ENCODE measurements at regions not wholly inside any gene's neighbourhood (a gene's known extent, or its start where the extent isn't known, plus 50 kb on each side); places are given as distances from the start of the nearest gene placed in this dataset.

- in situ Hi-C loops (cut with MboI; ENCODE audit: low pct_ligation_motif_present in 1 of 4, low pct_unique_long_range_greater_than_20kb in 1 of 4, low sequenced_read_pairs in 3 of 4) (no loop called here), intact Hi-C loops (cut with DNase I; ENCODE audit: low total_unique reads) (loop anchor here (10.0 kb wide), 1 partner anchor 449 kb away; no protein-coding TSS in a partner anchor)
- no peaks in the 10 kb centered on the region for H3K9me3 ChIP-seq
- DNase-seq = no peak
- H3K27me3 ChIP-seq = no peaks in the 10 kb centered on the region
- no peaks in the 10 kb centered on the region for H3K36me3 ChIP-seq
- 50 to 52% methylated on average over 2 to 4 of the region's 4 CpGs for WGBS, 2 donors (ENCODE audit: low coverage in 1 of 2)
- H3K4me3 ChIP-seq = no peak overlapping the region
- no peak overlapping the region for H3K27ac ChIP-seq
- TF ChIP-seq, protein P1, sequence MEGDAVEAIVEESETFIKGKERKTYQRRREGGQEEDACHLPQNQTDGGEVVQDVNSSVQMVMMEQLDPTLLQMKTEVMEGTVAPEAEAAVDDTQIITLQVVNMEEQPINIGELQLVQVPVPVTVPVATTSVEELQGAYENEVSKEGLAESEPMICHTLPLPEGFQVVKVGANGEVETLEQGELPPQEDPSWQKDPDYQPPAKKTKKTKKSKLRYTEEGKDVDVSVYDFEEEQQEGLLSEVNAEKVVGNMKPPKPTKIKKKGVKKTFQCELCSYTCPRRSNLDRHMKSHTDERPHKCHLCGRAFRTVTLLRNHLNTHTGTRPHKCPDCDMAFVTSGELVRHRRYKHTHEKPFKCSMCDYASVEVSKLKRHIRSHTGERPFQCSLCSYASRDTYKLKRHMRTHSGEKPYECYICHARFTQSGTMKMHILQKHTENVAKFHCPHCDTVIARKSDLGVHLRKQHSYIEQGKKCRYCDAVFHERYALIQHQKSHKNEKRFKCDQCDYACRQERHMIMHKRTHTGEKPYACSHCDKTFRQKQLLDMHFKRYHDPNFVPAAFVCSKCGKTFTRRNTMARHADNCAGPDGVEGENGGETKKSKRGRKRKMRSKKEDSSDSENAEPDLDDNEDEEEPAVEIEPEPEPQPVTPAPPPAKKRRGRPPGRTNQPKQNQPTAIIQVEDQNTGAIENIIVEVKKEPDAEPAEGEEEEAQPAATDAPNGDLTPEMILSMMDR (IDR thresholded peaks at IDR 0.05) = peak in 1 of 5 experiments; percentile 14
- TF ChIP-seq EP300 (IDR thresholded peaks at IDR 0.05; ENCODE audit: low read depth) (no peak), POLR2AphosphoS5 (IDR thresholded peaks at IDR 0.05) (no peak), POLR2A (IDR thresholded peaks at IDR 0.05) (no peak)
- H3K4me1 ChIP-seq = no peaks in the 10 kb centered on the region
Measured at GRCh38 chr12:118853634-118854033, 127.7 kb upstream of the SRRM4 start.

GRCh38 chr12:118855858-118856257 is 125.5 kb upstream of the SRRM4 start:
- Histone ChIP-seq H3K27me3 (no peaks in the 10 kb centered on the region), H3K27ac (no peak overlapping the region), H3K4me3 (no peak overlapping the region), H3K9me3 (no peaks in the 10 kb centered on the region), H3K4me1 (no peaks in the 10 kb centered on the region), H3K36me3 (no peaks in the 10 kb centered on the region)
- WGBS, 2 donors (ENCODE audit: low coverage in 1 of 2) = 81 to 93% methylated on average over 2 of the region's 2 CpGs
- no peak for DNase-seq
- no peak for TF ChIP-seq POLR2AphosphoS5 (IDR thresholded peaks at IDR 0.05)
- TF ChIP-seq, protein P1 (IDR thresholded peaks at IDR 0.05) = no peak
- intact Hi-C loops (cut with DNase I; ENCODE audit: low total_unique reads) (loop anchor here (10.0 kb wide), 1 partner anchor 451 kb away; no protein-coding TSS in a partner anchor), in situ Hi-C loops (cut with MboI; ENCODE audit: low pct_ligation_motif_present in 1 of 4, low pct_unique_long_range_greater_than_20kb in 1 of 4, low sequenced_read_pairs in 3 of 4) (no loop called here)

DNA sequence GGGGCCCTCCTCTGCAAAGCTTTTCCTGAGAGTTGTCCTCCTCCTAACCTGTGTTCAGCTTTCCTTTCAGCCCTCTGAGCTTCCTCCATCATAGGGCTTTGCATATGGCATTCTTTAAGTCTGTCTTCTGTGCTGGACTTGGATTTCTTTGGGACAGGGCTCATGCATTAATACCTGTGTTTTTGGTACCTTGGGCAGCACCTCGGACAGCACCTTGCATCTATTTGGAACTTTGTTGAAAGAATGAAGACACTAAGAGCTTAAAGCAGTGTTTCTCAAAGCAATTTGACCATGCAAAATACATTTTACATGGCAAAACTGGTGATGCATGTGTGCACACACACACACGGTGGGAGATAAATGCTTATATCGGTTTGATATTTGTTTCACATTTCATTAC is 115.0 kb upstream of the SRRM4 start:
- WGBS, 2 donors (ENCODE audit: low coverage in 1 of 2) = 0 to 21% methylated on average over 1 to 3 of the region's 3 CpGs
- no peak for DNase-seq
- H3K4me1 ChIP-seq = no peaks in the 10 kb centered on the region
- H3K27ac ChIP-seq = no peak overlapping the region
- TF ChIP-seq POLR2AphosphoS5 (IDR thresholded peaks at IDR 0.05) (no peak), POLR2A (IDR thresholded peaks at IDR 0.05) (no peak), EP300 (IDR thresholded peaks at IDR 0.05; ENCODE audit: low read depth) (no peak)
- TF ChIP-seq, protein P1 (IDR thresholded peaks at IDR 0.05) = no peak
- intact Hi-C loops (cut with DNase I; ENCODE audit: low total_unique reads) = no loop called here
- H3K36me3 ChIP-seq = no peaks in the 10 kb centered on the region
- H3K9me3 ChIP-seq = no peaks in the 10 kb centered on the region
- in situ Hi-C loops (cut with MboI; ENCODE audit: low pct_ligation_motif_present in 1 of 4, low pct_unique_long_range_greater_than_20kb in 1 of 4, low sequenced_read_pairs in 3 of 4) = no loop called here
- H3K4me3 ChIP-seq = no peak overlapping the region
- H3K27me3 ChIP-seq = no peaks in the 10 kb centered on the region

DNA sequence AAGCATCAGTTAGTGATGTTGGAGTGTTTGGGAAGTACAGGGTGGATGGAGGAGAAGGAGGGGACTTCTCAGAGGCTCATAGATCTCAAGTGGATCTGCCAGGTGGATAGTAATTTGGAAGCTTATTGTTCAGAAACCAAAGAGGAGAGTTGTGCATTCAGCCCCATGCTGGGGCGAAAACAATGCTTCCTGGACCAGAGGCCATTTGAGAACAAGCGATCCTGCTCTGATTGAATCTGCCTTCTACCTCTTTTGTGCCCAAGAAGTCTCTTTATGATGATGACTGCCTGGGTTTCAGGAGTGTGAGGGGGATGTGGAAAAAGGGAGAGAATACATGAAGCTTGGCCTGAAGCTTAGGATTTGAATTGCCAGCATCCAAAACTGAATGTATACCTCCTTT is 110.8 kb upstream of the SRRM4 start:
- intact Hi-C loops (cut with DNase I; ENCODE audit: low total_unique reads) = no loop called here
- no peaks in the 10 kb centered on the region for H3K9me3 ChIP-seq
- no peak for DNase-seq
- 14 to 58% methylated on average over 1 to 2 of the region's 2 CpGs for WGBS, 2 donors (ENCODE audit: low coverage in 1 of 2)
- in situ Hi-C loops (cut with MboI; ENCODE audit: low pct_ligation_motif_present in 1 of 4, low pct_unique_long_range_greater_than_20kb in 1 of 4, low sequenced_read_pairs in 3 of 4) = no loop called here
- H3K4me3 ChIP-seq = no peak overlapping the region
- no peaks in the 10 kb centered on the region for H3K4me1 ChIP-seq
- H3K36me3 ChIP-seq = no peaks in the 10 kb centered on the region
- TF ChIP-seq, protein P1 (IDR thresholded peaks at IDR 0.05) = no peak
- TF ChIP-seq EP300 (IDR thresholded peaks at IDR 0.05; ENCODE audit: low read depth) = no peak
- no peak for TF ChIP-seq POLR2A (IDR thresholded peaks at IDR 0.05)
- H3K27me3 ChIP-seq = no peaks in the 10 kb centered on the region
- H3K27ac ChIP-seq = no peak overlapping the region
